T-helper 1 cell (primary cell): ENCODE measurements at regions not wholly inside any gene's neighbourhood (a gene's known extent, or its start where the extent isn't known, plus 50 kb on each side); places are given as distances from the start of the nearest gene placed in this dataset.
"Not testable (repeated sequence)": the region's sequence is repeated elsewhere in the genome, so short reads cannot be mapped to it uniquely, and the experiment has no call there.

ENCODE experiments used
- DNase-seq, 5 donors: peaks; one replicate each; pipeline ENCODE4 v3.0.0-alpha.2; 2012 to 2020

DNA sequence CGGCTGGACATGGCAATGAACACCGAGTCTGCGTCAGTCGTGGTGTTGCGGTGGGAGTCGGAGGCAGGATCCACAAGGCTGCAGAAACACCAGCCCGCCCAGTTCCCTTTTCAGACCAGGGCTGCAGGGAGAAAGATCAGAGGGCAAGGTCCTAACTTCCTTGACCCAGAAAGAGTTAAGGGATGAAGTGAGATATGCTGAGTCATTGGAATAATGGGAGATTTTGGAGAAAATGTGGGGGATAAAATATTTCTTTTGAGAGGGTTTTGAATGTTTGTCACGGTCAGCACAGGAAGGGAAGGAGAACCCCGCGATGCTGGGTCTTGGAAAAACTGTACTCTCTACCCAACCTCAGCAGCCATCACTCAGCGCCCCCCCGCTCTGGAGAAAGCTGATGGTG is 416.0 kb downstream of the ICE1 start:
- DNase-seq: no peak

DNA sequence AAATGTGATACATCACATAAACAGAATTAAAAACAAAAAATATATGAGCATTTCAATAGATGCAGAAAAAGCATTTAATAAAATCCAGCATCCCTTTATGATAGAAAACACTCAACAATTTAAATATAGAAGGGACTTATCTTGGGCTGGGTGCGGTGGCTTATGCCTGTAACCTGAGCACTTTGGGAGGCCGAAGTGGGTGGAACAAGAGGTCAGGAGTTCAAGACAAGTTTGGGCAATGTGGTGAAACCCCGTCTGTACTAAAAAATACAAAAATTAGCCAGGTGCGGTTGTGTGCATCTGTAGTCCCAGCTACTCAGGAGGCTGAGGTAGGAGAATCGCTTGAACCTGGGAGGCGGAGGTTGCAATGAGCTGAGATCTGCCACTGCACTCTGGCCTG is 409.1 kb downstream of the ICE1 start:
- DNase-seq: not testable (repeated sequence)

DNA sequence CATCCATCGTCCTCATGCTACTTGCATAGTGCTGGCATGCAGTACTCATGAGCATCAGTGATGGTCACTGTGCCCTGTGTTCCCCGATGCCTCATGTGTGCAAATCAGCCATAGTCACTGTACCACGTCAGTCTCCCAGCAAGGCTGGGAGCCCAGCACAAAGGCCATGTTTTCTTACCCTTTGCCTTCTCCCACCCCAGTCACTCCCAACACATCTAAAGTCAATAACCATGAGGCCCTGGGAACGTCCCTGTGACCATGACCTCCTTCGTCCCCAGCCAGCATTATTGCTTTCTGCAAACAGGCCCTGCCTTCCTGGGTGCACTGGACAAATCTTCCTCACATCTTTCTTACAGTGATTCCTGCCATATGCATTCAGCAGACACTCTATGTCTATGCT is 406.1 kb downstream of the ICE1 start:
- no peak for DNase-seq

DNA sequence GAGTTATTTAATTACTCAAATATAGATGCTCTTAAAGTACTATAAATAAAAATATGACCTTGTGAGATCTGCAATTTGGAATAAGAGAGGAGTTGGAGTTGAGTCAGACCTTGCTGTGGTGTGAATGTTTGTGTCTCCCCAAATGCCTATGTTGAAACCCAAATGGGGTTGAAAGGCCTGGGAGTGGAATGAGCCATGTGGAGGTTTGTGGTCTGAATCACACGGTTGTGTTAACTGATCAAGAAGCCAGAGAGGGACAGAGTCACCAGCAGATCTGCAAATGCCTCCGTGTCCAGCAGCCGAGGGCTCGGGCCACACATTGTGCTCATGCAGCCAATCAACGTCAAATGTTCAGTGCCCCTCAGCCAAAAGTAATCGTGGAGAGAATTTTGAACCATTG is 404.4 kb downstream of the ICE1 start:
- DNase-seq: no peak

DNA sequence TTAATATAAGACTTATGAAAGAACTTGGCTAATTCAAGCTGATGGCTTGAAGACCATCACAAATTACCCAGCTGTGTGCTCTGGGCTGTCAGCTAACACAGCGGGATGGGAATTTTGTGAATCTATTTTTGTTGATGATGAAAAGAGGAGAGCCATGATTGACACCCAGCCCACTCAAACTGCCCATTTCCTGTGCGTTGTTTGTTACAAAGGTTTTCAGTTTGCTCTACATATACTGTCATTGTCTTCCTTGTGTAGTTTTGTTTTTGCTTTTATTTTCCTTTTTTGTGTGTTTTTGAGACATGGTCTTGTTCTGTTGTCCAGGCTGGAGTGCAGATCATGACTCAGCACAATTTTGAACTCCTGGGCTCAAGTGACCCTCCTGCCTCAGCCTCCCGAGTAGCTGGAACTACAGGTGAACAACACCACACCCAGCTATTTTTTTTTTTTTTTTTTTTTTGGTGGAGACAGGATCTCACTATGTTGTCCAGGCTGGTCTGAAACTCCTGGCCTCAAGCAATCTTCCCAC is 400.3 kb downstream of the ICE1 start:
- no peak for DNase-seq

DNA sequence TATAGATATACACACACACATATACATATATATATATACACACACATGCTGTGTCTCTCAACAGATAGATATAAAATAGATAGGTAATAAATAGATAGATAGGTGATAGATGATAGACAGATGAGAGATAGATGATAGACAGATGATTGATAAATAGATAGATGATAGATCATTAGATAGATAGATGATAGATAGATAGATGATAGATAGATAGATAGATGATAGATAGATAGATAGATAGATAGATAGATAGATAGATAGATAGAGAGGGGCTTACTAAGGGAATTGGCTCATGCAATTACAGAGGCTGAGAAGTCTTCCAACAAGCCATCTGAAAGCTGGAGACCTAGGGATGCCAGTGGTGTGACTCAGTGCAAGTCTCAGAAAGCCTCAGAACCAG is 394.5 kb downstream of the ICE1 start:
- DNase-seq: no peak

DNA sequence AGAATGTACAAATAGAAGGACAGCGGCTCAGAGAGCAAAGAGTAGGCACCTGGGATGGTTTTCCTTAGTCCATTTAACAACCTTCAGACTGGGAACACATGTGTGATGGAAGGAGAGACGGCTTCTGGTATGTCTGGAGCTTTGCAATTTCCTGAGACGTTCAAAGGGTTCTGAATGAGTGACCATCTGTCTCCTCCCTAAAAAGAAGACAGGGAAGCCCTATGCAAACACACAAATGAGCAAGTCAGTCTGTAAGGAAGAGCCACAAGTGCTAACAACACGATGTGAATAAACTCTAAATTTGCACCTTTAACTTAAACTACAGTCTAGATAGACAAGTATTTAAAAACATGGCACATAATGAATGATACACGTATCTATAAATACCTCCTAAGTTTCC is 391.0 kb downstream of the ICE1 start:
- no peak for DNase-seq

DNA sequence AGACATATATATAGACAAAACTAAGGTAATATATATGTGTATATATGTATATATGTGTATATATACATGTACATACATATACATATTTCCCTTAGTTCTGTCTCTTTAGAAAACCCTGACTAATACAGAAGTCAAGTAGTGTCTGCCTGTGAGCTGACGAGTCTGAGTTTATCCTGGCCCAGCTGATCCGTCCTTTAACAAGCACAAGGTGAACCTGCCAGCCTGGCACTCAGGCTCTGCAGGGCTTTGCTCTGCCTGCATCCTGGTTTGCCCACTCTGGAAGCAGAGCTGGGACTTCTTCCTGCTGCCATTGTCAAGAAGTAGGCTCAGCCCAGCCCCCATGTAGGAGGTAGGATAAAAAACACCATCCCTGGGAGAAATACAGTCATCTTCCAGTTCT is 388.0 kb downstream of the ICE1 start:
- no peak for DNase-seq

DNA sequence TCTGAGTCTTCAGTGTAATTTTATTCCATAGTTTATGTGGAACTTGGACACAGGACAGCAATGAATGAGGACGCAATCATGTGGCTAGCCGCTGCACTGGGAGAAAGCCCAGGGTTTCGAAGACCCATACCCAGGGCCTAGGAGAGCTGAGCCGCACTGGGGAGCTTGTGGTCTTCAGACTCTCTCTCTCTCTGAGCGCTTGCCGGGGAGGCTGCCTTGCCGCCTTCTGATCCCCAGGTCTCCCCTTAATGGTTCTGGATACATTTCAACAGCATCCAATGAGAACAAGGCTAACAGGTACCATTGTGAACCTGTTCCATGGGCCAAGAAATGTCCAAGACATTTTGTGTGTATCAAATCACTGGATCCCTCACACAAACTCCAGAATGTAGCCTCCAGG is 383.4 kb downstream of the ICE1 start:
- no peak for DNase-seq

DNA sequence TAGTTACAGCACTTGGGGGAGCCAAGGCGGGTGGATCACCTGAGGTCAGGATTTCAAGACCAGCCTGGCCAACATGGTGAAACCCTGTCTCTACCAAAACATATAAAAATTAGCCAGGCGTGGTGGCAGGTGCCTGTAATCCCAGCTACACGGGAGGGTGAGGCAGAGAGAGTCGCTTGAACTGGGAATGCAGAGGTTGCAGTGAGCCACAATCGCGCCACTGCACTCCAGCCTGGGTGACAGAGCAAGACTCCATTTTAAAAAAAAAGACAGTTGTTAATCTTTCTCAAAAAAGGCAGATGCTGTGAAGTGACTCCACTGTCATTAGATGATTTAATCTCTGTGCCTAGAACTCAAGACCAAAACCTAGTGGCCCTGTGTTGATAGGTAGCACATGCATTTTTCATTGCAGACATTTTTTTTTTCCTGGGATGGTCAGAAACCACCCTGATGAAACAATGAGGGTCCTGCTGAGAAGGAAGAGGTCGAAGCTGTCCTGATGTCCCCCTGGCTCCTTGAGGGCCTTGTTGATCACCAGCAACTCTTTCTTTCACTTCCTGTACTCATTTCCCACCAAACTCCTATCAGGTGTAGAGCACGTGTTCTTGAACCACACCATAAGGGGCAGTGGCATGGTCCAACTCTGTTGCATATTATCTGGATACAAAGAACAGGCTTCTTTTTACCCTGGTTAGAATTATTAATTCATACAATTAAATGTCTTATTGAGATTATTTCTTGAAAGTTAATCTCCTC is 382.2 kb downstream of the ICE1 start:
- DNase-seq: no peak

DNA sequence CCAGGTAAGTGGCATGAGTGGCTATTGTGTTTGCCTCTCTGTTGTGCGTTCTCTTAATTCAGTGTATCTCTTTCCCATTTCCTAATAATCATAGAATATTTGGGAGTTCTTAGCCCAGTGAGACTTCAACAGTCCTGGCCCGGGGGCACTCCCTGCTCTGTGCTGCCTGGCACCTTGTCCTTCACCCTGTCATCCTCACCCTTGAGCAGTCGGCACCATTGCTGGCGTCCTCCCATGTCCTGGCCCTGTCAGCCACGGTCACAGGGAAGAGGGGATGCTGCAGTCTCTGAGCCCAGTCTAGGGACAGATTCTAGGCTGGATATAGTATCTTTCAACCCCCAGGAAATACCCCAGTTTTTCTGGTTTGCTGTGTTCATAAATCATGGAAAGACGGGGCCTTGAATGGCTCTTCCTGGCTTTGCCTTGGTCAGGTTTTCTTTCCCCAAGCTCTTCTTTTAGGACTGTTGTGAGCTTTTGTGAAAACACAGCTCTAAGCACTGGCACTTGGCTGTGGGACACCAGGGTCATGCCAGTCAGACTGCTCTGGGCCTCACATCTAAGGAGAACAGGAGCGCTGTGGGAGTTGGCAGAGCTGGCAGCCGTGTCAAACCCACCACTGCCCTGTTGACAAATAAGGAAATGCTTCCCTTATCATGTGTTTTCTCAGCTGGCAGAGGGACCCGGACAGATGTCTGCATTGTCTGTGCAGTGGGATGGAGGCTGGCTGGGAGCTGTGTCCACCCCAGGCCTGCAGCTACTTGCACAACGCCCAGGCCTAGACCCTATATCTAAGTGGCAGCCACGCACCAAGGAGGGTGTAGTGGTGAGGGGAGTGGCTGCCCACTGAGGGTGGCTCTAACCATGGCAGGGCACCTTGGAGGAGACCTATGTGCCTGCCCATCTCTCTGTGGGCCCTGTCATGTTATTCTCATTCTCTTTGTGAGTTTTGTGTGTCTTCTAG is 378.6 kb downstream of the ICE1 start:
- DNase-seq: no peak

DNA sequence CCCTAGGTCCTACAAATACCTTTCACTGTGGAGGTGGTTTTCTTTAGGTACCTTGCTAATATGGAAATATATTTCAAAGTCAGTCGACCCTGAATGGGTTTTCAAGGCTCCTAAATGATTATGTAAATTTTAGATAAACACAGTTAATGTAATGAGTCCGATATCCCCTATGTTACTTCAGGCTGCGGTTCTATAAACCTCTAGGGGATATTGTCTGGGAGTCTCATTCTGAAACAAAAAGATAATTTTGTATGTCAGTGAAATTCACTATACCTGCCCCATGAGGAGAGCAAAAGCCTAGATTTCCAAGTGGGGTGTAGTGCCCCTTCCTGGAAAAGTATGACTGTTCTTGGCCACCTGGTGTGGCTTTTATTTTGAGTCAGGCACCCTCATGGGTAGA is 377.3 kb downstream of the ICE1 start:
- DNase-seq: no peak

DNA sequence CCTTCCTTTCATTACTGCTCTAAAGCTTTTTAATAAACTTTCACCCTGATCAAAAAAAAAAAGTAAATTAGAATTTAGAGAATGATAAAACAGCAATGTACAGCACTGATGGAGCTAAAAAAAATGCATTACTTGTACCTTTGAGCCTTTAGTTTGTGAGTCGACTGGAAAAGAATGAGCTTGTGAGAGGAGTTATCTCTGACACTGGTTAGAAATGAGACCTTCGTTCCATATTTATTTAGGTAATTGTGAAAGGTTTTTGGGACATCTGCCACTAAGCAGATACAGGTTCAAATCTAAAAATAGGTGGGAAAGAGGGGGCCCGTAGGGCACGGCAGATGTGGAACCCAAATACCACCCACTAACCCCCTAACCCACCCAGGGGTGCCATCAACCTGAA is 376.8 kb downstream of the ICE1 start:
- DNase-seq: no peak

DNA sequence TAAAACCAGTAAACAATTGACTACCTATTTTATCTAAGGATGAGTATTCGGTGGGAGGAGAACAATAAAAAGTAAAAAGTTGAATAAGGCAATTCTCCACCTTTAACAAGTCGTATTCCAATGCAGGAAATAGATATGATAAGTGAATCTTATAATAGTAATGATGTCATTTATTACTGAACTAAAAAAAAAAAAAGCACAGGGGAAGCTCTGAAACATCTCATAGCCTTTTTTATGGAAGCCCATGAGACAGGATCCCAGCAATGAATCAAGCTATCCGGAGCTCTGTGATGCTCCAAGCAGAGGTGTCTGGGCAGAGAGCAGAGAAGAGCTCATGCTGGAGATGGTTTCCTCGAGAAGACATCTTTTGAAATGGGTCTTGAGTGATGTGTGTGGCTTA is 376.0 kb downstream of the ICE1 start:
- no peak for DNase-seq

DNA sequence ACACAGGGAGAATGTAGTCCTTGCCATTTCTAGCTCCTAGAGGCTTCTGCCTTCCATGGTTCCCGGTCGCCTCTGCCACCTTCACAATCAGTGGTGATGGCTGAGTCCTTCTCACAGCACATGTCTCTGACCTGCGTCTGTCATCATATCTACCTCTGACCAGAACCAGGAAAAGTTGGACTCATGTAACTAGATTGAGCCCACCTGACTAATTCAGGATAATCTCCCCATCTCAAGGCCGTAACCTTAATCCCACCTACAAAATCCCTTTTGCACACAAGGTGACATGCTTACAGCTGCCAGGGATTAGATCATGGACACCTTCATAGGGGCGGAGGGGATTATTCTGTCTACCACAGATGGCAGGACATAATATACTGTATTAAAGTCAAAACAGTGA is 375.6 kb downstream of the ICE1 start:
- DNase-seq: no peak

DNA sequence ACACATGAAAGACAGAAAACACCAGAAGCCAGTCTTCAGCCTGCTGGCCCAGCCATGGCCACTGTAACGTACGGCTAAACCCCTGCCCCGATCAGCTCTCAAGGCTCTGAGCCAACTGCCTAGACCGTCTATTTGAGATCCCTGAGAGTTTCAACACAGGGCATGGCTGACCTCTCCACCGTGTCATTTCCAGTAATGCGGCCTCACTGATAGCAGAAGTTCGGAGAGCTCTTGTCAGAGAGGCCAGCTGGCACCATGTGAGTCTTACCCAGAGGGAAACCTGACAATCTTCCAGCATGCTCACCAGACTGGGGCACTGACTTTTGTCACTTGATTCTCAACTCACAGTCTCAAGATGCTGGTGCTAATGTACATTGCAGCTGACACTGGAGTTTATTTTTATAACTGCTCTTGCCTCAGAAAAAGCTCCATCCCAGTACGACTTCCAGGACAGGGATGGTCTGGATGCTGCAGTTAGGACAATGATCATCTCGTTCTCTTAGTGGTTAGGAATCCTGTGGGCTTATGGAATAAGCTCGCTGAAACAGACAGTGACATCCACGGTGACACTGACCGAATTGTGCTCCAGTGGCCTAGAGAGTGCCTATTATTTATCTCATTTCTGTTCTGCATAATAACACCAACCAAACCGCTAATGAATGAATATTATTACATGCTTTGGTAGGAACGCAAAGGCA is 372.7 kb downstream of the ICE1 start:
- DNase-seq: no peak

DNA sequence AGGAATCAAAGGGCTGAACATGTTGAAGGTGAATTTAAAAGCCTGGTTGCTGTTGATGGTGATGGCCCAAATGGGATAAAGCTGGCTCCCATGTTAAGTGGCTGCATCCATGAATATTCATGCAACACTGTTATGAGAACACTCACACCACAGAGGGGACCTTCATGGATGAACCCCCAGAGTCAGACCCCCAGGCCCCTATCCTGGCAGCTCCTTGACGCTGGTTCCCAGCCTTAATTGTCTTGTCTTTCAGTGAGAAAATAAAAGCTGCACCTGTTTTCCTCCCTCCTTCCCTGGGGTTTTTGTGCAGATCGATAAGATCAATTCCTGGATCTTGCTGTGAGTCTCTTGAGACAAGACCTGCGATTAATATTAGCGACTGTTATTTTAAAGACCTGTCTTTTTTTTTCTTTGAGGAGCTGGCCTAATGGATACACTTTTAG is 371.7 kb downstream of the ICE1 start:
- DNase-seq: no peak

DNA sequence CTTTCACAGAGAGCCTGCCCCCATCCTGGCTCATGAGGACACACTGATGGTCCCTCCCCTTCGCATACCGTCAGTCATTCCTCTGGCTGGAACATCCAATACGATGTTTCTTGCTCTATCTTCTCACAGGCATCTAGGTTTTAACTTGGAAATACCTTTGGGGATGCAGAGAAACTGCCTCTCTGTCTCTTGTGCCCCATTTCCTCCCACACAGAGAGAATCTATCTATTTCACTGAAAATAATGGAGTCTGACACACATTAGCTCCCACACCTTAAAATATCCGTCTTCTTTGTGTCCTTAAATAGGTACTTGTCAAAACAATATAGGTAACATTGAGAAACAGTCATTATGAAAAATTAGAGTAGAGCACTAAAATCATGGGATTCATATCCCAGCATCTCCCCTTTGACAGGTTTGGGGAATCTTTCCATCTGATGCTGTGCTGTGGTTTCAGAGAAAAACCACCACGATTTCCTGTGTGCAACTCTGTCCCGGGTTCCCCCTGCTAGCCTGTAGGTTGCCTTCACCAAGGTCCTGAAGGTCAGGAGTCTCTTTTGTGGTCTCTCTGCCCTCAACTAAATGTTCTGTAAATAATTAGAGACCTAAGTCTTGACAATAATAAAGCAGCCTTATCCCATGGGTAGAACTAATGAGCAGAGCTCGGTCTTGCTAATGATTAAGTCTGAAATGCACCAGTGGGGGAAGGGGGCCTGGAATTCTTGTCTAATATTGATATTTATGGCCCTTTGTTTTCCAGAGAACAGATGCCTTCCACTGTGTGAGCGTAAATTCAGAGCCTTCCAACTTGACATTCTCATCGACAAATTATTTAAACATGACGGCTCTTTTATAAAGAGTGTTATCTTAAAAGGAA is 371.0 kb downstream of the ICE1 start:
- no peak for DNase-seq

DNA sequence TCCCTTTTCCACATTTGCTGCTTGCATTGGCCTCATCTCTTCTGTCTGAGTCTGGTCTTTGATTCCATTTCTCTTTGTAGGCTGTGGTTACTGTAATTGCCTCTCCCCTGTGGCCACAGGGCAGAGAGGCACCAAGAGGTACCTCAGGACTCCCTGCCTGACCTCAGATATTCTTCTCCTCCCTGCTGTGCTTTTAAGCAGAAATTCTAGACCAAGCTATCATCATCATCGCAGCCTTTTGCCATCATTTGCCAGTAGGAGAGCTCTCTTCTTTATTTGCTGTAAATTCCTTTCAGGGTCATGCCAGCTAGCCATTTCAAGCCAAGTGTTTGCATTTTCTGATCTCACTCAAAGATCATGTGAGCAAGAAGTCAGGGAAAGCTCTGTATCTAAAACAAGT is 369.6 kb downstream of the ICE1 start:
- no peak for DNase-seq

DNA sequence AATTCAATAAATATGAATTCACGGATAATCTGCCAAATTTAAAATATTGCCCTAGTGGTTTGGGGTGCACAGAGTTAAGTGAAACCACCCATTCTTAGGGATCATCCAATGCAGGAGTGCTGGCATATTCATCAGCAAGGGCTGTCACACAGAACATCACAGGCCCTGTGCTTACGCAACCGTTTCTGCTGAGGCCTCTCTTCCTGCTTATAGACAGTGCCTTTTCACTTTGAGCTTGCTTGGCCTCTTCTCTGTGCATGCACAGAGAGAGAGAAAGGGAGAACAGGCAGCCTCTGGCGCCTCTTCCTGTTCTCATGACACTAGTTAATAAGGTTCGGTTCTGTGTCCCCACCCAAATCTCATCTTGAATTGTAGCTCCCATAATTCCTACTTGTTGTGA is 366.3 kb downstream of the ICE1 start:
- no peak for DNase-seq

DNA sequence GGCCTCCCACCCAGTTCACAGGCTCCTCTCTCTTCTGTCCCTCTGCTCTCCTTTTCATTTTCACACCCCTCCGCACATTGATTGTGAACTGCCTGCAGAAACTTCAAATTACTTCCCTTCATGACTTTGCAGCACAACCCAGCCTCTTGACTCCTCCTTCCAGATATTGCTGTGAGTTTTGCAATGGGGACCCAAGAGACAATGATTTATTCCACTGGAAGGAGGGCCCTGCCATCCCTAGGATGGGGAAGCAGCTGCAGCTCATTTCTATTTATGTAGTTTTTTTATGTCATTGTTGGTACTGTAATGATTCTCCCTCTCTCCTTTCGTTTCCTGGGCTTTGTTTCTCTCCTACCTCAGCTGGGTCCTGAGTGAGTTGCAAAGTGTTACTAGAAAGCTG is 364.9 kb downstream of the ICE1 start:
- no peak for DNase-seq

DNA sequence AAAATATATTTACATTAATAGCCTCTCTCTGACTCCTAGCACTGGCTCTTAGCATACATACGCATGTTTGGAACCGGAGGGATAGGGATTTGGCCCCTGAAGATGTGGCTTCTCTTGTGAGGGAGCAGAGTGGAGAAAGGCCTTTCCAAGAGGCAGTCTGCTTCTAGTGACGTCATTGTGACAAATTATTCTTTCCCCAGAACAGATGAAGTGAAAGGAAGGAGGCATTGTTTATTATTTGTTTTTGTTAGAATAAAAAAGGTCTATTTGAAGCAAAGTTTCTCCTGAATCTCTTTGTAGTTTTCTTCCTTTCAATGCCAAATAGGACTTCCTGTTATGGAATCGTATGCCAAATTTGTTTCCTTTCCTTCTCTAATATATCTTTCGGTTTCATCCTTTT is 361.6 kb downstream of the ICE1 start:
- no peak for DNase-seq
